Gastroesophageal sphincter (tissue), 3 donors: ENCODE measurements at regions not wholly inside any gene's neighbourhood (a gene's known extent, or its start where the extent isn't known, plus 50 kb on each side); places are given as distances from the start of the nearest gene placed in this dataset.

Experiments
- CTCF ChIP-seq, 4 experiments: fragments of 200-600 bp in 2 of 4; fragments of 450-650 bp in 2 of 4; sonication (generic) in 1 of 4; IDR thresholded peaks; one replicate each; pipeline ENCODE4 v1.5.1; 2017 to 2019; ENCODE audit warnings: antibody characterized with exemption in 4 of 4, mild to moderate bottlenecking in 2 of 4, moderate library complexity in 2 of 4
- EP300 ChIP-seq: sonication (generic); formaldehyde crosslinking; IDR thresholded peaks from one replicate; pipeline ENCODE4 v1.6.1; 2017; ENCODE audit warnings: antibody characterized with exemption, mild to moderate bottlenecking

- no peak for TF ChIP-seq CTCF (IDR thresholded peaks at IDR 0.05)
- TF ChIP-seq EP300: no peak
Observed at GRCh38 chr4:138740816-138741745, 274.5 kb upstream of the NOCT start.
